ENCODE measurements at regions not wholly inside any gene's neighbourhood (a gene's known extent, or its start where the extent isn't known, plus 50 kb on each side); places are given as distances from the start of the nearest gene placed in this dataset.

- DNase-seq (ENCODE audit: low read depth, low spot score) = no peak
Measured at GRCh38 chr4:98765771-98766170, 107.4 kb upstream of the TSPAN5 start.

- DNase-seq (ENCODE audit: low read depth, low spot score) = no peak
Measured at GRCh38 chr4:98758182-98758581, 99.8 kb upstream of the TSPAN5 start.

- no peak for DNase-seq (ENCODE audit: low read depth, low spot score)
Measured at GRCh38 chr4:98754736-98755135, 96.3 kb upstream of the TSPAN5 start.

- no peak for DNase-seq (ENCODE audit: low read depth, low spot score)
Measured at GRCh38 chr4:98749206-98749605, 90.8 kb upstream of the TSPAN5 start.

- DNase-seq (ENCODE audit: low read depth, low spot score) = no peak
Measured at GRCh38 chr4:98748609-98749008, 90.2 kb upstream of the TSPAN5 start.

- no peak for DNase-seq (ENCODE audit: low read depth, low spot score)
Measured at GRCh38 chr4:98747393-98748091, 89.1 kb upstream of the TSPAN5 start.

- no peak for DNase-seq (ENCODE audit: low read depth, low spot score)
Measured at GRCh38 chr4:98746936-98747335, 88.5 kb upstream of the TSPAN5 start.

- no peak for DNase-seq (ENCODE audit: low read depth, low spot score)
Measured at GRCh38 chr4:98746530-98746929, 88.1 kb upstream of the TSPAN5 start.

- DNase-seq (ENCODE audit: low read depth, low spot score) = no peak
Measured at GRCh38 chr4:98745366-98745765, 87.0 kb upstream of the TSPAN5 start.

- no peak for DNase-seq (ENCODE audit: low read depth, low spot score)
Measured at GRCh38 chr4:98744372-98745150, 86.2 kb upstream of the TSPAN5 start.

GRCh38 chr4:98741952-98742351 is 83.5 kb upstream of the TSPAN5 start:
- DNase-seq (ENCODE audit: low read depth, low spot score) = no peak

- no peak for DNase-seq (ENCODE audit: low read depth, low spot score)
Measured at GRCh38 chr4:98739751-98740150, 81.3 kb upstream of the TSPAN5 start.

- DNase-seq (ENCODE audit: low read depth, low spot score) = no peak
Measured at GRCh38 chr4:98733601-98734000, 75.2 kb upstream of the TSPAN5 start.

- no peak for DNase-seq (ENCODE audit: low read depth, low spot score)
Measured at GRCh38 chr4:98728871-98729270, 70.5 kb upstream of the TSPAN5 start.

- DNase-seq (ENCODE audit: low read depth, low spot score) = no peak
Measured at GRCh38 chr4:98728433-98728832, 70.0 kb upstream of the TSPAN5 start.

- no peak for DNase-seq (ENCODE audit: low read depth, low spot score)
Measured at GRCh38 chr4:98722000-98722399, 63.6 kb upstream of the TSPAN5 start.

GRCh38 chr4:98720871-98721480 is 62.6 kb upstream of the TSPAN5 start:
- DNase-seq (ENCODE audit: low read depth, low spot score) = no peak

- DNase-seq (ENCODE audit: low read depth, low spot score) = no peak
Measured at GRCh38 chr4:98716796-98717195, 58.4 kb upstream of the TSPAN5 start.

- no peak for DNase-seq (ENCODE audit: low read depth, low spot score)
Measured at GRCh38 chr4:98712607-98713006, 54.2 kb upstream of the TSPAN5 start.

- DNase-seq (ENCODE audit: low read depth, low spot score) = no peak
Measured at GRCh38 chr4:98711526-98711925, 53.1 kb upstream of the TSPAN5 start.

GRCh38 chr4:98710831-98711230 is 52.4 kb upstream of the TSPAN5 start:
- no peak for DNase-seq (ENCODE audit: low read depth, low spot score)

Measured in iPS DF 19.7 (cell line).